K562 (cell line): ENCODE measurements at regions not wholly inside any gene's neighbourhood (a gene's known extent, or its start where the extent isn't known, plus 50 kb on each side); places are given as distances from the start of the nearest gene placed in this dataset.

Source experiments
- POLR2A ChIP-seq: fragments of 450-650 bp; conservative IDR thresholded peaks from 2 replicates; pipeline ENCODE4 v1.6.1; 2016
- SMAD3 ChIP-seq: fragments of 450-650 bp; formaldehyde crosslinking; conservative IDR thresholded peaks from 2 replicates; pipeline ENCODE4 v1.4.0; 2020; ENCODE audit warnings: mild to moderate bottlenecking
- ZC3H4 ChIP-seq: sonication (generic); formaldehyde crosslinking; IDR thresholded peaks from 2 replicates; pipeline ENCODE4 v1.9.0; 2021; ENCODE audit warnings: missing genetic modification reagents, borderline replicate concordance
- ZKSCAN1 ChIP-seq: fragments of 150-350 bp; IDR thresholded peaks from 2 replicates; pipeline ENCODE4 v1.6.1; 2016; ENCODE audit warnings: low read depth, low read length
- ZNF324 ChIP-seq: fragments of 250-450 bp; sonication (Bioruptor Pico); IDR thresholded peaks from 2 replicates; pipeline ENCODE4 v1.4.0; 2020; ENCODE audit warnings: mild to moderate bottlenecking
- TF ChIP-seq, protein P1 (sequence below), 2 experiments: IDR thresholded peaks; 2 replicates each; pipeline ENCODE4 v1.6.1; 2012; ENCODE audit warnings: improper control_type of control experiment in 2 of 2, low read depth in 2 of 2, low read length in 2 of 2, borderline replicate concordance in 1 of 2

DNA sequence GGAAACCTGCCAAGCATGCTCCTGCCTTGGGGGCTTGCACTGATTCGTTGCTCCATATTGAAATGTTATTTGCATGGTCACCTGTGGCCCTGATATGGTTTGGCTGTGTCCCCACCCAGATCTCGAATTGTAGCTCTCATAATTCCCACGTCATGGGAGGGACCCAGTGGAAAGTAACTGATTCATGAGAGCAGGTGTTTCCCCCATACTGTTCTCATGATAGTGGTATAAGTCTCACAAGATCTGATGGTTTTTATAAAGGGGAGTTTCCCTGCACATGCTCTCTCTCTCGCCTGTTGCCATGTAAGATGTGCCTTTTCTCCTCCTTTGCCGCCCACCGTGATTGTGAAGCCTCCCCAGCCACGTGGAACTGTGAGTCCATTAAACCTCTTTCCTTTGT is 402.4 kb downstream of the ETS1 start:
- TF ChIP-seq POLR2A (no peak), SMAD3 (CRISPR knock-in tag) (no peak), ZNF324 (CRISPR knock-in tag) (no peak), ZKSCAN1 (no peak), ZC3H4 (CRISPR knock-in tag) (no peak)
- TF ChIP-seq, protein P1, sequence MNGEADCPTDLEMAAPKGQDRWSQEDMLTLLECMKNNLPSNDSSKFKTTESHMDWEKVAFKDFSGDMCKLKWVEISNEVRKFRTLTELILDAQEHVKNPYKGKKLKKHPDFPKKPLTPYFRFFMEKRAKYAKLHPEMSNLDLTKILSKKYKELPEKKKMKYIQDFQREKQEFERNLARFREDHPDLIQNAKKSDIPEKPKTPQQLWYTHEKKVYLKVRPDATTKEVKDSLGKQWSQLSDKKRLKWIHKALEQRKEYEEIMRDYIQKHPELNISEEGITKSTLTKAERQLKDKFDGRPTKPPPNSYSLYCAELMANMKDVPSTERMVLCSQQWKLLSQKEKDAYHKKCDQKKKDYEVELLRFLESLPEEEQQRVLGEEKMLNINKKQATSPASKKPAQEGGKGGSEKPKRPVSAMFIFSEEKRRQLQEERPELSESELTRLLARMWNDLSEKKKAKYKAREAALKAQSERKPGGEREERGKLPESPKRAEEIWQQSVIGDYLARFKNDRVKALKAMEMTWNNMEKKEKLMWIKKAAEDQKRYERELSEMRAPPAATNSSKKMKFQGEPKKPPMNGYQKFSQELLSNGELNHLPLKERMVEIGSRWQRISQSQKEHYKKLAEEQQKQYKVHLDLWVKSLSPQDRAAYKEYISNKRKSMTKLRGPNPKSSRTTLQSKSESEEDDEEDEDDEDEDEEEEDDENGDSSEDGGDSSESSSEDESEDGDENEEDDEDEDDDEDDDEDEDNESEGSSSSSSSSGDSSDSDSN (IDR thresholded peaks at IDR 0.05; ENCODE audit: borderline replicate concordance in 1 of 2, low read depth in 2 of 2, low read length in 2 of 2) = no peak
